Caki2 (cell line): ENCODE measurements at regions not wholly inside any gene's neighbourhood (a gene's known extent, or its start where the extent isn't known, plus 50 kb on each side); places are given as distances from the start of the nearest gene placed in this dataset.

Source experiments
- DNase-seq: peaks from one replicate; pipeline ENCODE4 v3.0.0-alpha.2; 2015; ENCODE audit warnings: low read depth
- in situ Hi-C: cut with HindIII; loops from 2 replicates; pipeline ENCODE4 v1.10.0; 2016; ENCODE audit warnings: low sequenced_read_pairs, low pct_unique_long_range_greater_than_20kb, mixed read lengths

- in situ Hi-C loops, result no loop called here
- DNase-seq, result no peak
Measured at GRCh38 chr1:81020506-81020905, 780.2 kb upstream of the ADGRL2 start.

GRCh38 chr1:81010126-81010525 is 790.6 kb upstream of the ADGRL2 start:
- in situ Hi-C loops, result no loop called here
- no peak for DNase-seq

GRCh38 chr1:81008293-81008692 is 792.4 kb upstream of the ADGRL2 start:
- in situ Hi-C loops, result no loop called here
- DNase-seq, result no peak

- no peak for DNase-seq
- in situ Hi-C loops, result no loop called here
Measured at GRCh38 chr1:81007024-81007423, 793.7 kb upstream of the ADGRL2 start.

- no peak for DNase-seq
- in situ Hi-C loops, result no loop called here
Measured at GRCh38 chr1:81006502-81006901, 794.2 kb upstream of the ADGRL2 start.

GRCh38 chr1:81004011-81004410 is 796.7 kb upstream of the ADGRL2 start:
- DNase-seq, result no peak
- in situ Hi-C loops, result no loop called here

GRCh38 chr1:80994934-80995333 is 805.8 kb upstream of the ADGRL2 start:
- no peak for DNase-seq

GRCh38 chr1:80994038-80994437 is 806.7 kb upstream of the ADGRL2 start:
- in situ Hi-C loops, result no loop called here

More at GRCh38 chr1:80994934-80995333, 805.8 kb upstream of the ADGRL2 start:
- in situ Hi-C loops, result no loop called here

GRCh38 chr1:80993154-80993980 is 807.4 kb upstream of the ADGRL2 start:
- no peak for DNase-seq
- in situ Hi-C loops, result no loop called here

More at GRCh38 chr1:80994038-80994437, 806.7 kb upstream of the ADGRL2 start:
- DNase-seq, result no peak

GRCh38 chr1:80989455-80989854 is 811.3 kb upstream of the ADGRL2 start:
- in situ Hi-C loops, result no loop called here
- no peak for DNase-seq

GRCh38 chr1:80988926-80989325 is 811.8 kb upstream of the ADGRL2 start:
- in situ Hi-C loops, result no loop called here
- DNase-seq, result no peak

GRCh38 chr1:80987824-80988223 is 812.9 kb upstream of the ADGRL2 start:
- in situ Hi-C loops, result no loop called here
- no peak for DNase-seq

GRCh38 chr1:80987106-80987505 is 813.6 kb upstream of the ADGRL2 start:
- no peak for DNase-seq
- in situ Hi-C loops, result no loop called here

- in situ Hi-C loops, result no loop called here
Measured at GRCh38 chr1:80982831-80983230, 817.9 kb upstream of the ADGRL2 start.

GRCh38 chr1:80973101-80973500 is 827.6 kb upstream of the ADGRL2 start:
- in situ Hi-C loops, result no loop called here
- DNase-seq, result no peak

More at GRCh38 chr1:80982831-80983230, 817.9 kb upstream of the ADGRL2 start:
- no peak for DNase-seq

- DNase-seq, result no peak
- in situ Hi-C loops, result no loop called here
Measured at GRCh38 chr1:80966266-80966665, 834.5 kb upstream of the ADGRL2 start.

GRCh38 chr1:80962564-80962963 is 838.2 kb upstream of the ADGRL2 start:
- no peak for DNase-seq
- in situ Hi-C loops, result no loop called here

- DNase-seq, result no peak
Measured at GRCh38 chr1:80961464-80962190, 839.1 kb upstream of the ADGRL2 start.

GRCh38 chr1:80933346-80933745 is 867.4 kb upstream of the ADGRL2 start:
- no peak for DNase-seq
- in situ Hi-C loops, result no loop called here

More at GRCh38 chr1:80961464-80962190, 839.1 kb upstream of the ADGRL2 start:
- in situ Hi-C loops, result no loop called here
